ENCODE measurements at regions not wholly inside any gene's neighbourhood (a gene's known extent, or its start where the extent isn't known, plus 50 kb on each side); places are given as distances from the start of the nearest gene placed in this dataset.

DNA sequence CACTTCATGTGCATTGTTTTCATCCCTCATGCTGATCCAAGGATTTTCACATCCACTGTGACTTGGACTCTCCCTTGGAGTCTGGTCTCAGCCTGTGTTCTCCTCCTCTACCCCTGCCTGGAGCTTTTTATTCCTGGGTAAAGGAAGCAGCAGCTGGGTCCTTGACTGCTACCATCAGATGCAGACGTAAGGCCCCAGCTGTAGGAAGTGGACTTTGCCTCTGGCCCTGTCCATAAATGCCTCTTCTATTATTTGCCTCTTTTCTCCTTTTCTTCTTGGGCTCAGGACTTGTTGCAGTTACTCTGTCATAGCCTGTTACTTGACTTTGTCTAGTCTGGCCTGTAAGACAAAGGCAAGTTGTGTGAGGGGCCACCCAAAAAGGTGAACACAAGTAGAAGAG, 303.8 kb downstream of the NXPE2 start:
- no peak for DNase-seq
- no peaks in the 10 kb centered on the region for H3K9me3 ChIP-seq
- TF ChIP-seq POLR2A (IDR thresholded peaks at IDR 0.05), result no peak
- TF ChIP-seq, protein P1, sequence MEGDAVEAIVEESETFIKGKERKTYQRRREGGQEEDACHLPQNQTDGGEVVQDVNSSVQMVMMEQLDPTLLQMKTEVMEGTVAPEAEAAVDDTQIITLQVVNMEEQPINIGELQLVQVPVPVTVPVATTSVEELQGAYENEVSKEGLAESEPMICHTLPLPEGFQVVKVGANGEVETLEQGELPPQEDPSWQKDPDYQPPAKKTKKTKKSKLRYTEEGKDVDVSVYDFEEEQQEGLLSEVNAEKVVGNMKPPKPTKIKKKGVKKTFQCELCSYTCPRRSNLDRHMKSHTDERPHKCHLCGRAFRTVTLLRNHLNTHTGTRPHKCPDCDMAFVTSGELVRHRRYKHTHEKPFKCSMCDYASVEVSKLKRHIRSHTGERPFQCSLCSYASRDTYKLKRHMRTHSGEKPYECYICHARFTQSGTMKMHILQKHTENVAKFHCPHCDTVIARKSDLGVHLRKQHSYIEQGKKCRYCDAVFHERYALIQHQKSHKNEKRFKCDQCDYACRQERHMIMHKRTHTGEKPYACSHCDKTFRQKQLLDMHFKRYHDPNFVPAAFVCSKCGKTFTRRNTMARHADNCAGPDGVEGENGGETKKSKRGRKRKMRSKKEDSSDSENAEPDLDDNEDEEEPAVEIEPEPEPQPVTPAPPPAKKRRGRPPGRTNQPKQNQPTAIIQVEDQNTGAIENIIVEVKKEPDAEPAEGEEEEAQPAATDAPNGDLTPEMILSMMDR (IDR thresholded peaks at IDR 0.05), result no peak
- H3K36me3 ChIP-seq, result no peaks in the 10 kb centered on the region
- no peaks in the 10 kb centered on the region for H3K4me1 ChIP-seq
- no peaks in the 10 kb centered on the region for H3K27me3 ChIP-seq
- H3K4me3 ChIP-seq, result no peak overlapping the region
- H3K27ac ChIP-seq, result no peak overlapping the region

DNA sequence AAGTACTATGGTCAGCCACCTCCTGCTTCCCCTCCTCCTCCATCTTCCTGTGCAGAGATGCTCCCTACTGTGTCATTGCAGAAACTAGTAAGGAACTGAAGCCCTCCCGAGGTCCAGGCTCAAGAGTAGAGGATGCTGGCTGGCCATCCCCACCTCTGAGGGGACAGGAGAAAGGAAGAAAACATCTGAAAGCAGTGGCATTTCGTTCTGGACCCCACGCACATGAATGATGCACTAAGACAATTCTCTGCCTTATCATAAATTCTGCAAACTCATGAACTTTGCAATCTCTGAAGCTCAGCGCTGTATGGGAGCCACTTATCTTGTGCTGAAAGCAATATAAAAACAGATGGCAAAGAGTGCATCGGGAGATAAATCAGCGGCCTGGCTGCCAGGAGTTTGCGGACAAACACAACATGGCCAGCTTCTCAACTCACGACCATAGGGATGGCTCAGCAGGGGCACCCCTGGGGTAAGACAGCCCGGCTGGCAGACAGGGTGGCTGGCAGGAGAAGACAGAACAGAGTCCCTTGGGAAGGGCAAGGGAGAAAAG, 306.4 kb downstream of the NXPE2 start:
- no peak for DNase-seq
- Histone ChIP-seq H3K27me3 (no peaks in the 10 kb centered on the region), H3K27ac (no peak overlapping the region), H3K36me3 (no peaks in the 10 kb centered on the region), H3K4me3 (no peak overlapping the region), H3K4me1 (no peaks in the 10 kb centered on the region), H3K9me3 (no peaks in the 10 kb centered on the region)
- TF ChIP-seq, protein P1 (IDR thresholded peaks at IDR 0.05), result no peak
- TF ChIP-seq POLR2A (IDR thresholded peaks at IDR 0.05), result no peak

DNA sequence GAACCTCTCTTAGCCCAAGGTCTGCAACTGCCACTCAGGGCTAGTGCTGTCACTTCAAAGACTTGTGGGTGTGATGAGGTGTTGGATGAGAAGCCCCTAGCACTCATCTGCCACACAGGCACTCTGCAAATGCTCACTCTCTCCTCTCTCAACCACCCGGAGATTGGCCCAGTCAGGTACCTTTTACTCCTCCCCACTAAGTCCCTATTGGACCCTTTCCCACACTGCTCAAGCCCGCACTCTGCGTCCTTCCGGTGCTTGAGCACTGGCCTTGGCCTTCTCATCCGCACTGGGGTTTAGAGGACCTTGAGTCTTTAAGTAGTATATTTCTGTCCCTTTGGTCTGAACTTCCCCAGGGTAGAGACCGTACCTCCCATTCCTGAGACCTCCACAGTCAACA, 308.0 kb downstream of the NXPE2 start:
- Histone ChIP-seq H3K9me3 (no peaks in the 10 kb centered on the region), H3K36me3 (no peaks in the 10 kb centered on the region), H3K27ac (no peak overlapping the region), H3K27me3 (no peaks in the 10 kb centered on the region), H3K4me3 (no peak overlapping the region), H3K4me1 (no peaks in the 10 kb centered on the region)
- DNase-seq, result no peak
- TF ChIP-seq, protein P1 (IDR thresholded peaks at IDR 0.05), result no peak
- TF ChIP-seq POLR2A (IDR thresholded peaks at IDR 0.05), result no peak

DNA sequence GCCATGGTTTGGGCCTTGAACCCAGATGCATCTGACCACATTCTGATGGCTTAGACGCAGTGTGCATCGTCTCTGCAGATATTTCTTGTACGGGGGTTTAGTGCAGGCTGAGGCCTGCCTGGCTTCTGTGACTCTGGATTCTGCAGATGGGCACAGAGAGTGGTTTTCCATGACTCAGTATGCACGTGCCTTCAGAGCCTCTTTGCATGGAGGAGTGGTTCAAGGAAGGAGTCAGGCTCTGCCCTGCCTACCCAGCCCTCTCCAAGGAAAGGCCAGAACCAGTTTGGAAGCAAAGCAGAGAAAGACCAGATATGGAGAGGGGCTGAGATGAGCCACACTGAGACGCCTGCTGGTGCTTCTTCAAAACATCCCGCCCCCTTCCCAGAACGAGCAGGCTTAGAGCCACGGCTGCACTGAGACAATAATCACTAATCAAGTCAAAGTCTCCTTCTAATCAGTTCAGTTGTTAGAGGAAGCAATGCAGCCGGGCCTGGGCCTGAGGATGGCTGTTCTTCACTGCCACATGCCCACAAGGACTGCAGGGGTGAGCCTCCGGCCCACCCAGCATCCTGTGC, 308.9 kb downstream of the NXPE2 start:
- DNase-seq, result no peak
- Histone ChIP-seq H3K27me3 (no peaks in the 10 kb centered on the region), H3K4me1 (no peaks in the 10 kb centered on the region), H3K9me3 (no peaks in the 10 kb centered on the region), H3K4me3 (no peak overlapping the region), H3K27ac (no peak overlapping the region), H3K36me3 (no peaks in the 10 kb centered on the region)
- TF ChIP-seq POLR2A (IDR thresholded peaks at IDR 0.05), result no peak
- TF ChIP-seq, protein P1 (IDR thresholded peaks at IDR 0.05), result no peak

DNA sequence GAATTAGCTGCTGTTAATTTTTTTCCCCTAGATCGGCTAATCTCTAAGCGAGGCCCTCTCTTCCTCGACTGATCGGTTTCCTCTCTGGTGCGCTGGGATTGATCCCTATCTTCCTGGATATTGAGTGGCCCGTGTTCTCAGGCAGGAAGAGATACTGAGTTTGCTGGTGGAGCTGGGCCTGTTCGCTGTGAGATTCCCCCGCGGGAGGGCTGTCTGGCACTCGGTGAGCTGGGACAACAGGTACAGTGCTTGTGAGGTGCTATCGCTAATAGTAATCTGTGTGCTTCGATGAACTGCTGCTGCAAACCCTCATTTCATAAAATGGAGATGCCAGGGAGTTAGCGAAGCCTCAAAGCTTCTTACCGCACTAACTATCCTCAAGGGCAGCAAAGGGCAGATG, 310.3 kb downstream of the NXPE2 start:
- Histone ChIP-seq H3K9me3 (no peaks in the 10 kb centered on the region), H3K4me1 (no peaks in the 10 kb centered on the region), H3K36me3 (no peaks in the 10 kb centered on the region), H3K27ac (no peak overlapping the region), H3K27me3 (no peaks in the 10 kb centered on the region), H3K4me3 (no peak overlapping the region)
- no peak for DNase-seq
- no peak for TF ChIP-seq POLR2A (IDR thresholded peaks at IDR 0.05)
- TF ChIP-seq, protein P1 (IDR thresholded peaks at IDR 0.05), result no peak

DNA sequence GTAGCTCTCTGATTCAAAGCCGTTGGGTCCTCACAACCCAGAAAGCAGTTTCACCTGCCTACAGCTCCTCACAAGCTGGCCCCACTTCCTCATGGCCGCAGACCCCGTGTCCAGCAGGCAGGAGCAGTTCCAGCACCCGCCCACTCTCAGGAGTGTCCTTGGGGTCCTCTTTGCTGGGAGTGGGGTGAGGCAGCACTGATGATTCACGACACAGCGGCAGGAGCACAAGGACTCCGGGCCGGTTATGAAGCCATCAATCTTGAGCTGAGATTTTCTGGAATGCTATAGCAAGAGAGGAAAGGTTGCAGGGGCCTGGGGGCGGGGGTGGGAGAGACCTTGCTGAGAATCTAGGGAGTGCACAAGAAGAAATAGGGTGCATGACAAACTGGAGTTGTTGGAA, 311.2 kb downstream of the NXPE2 start:
- Histone ChIP-seq H3K4me1 (no peaks in the 10 kb centered on the region), H3K4me3 (no peak overlapping the region), H3K36me3 (no peaks in the 10 kb centered on the region), H3K27ac (no peak overlapping the region), H3K27me3 (no peaks in the 10 kb centered on the region), H3K9me3 (no peaks in the 10 kb centered on the region)
- TF ChIP-seq, protein P1 (IDR thresholded peaks at IDR 0.05), result no peak
- no peak for TF ChIP-seq POLR2A (IDR thresholded peaks at IDR 0.05)
- DNase-seq, result no peak

All from Peyer's patch (tissue), 4 donors.